Sigmoid colon (tissue), 6 donors: ENCODE measurements at regions not wholly inside any gene's neighbourhood (a gene's known extent, or its start where the extent isn't known, plus 50 kb on each side); places are given as distances from the start of the nearest gene placed in this dataset.

Source experiments
- DNase-seq: peaks from one replicate; pipeline ENCODE4 v3.0.0-alpha.2; 2019
- H3K27ac ChIP-seq, 4 donors: fragments of 200-600 bp; sonication (generic); one replicate each; pipeline ENCODE4 v1.5.1; 2016 to 2019; ENCODE audit warnings: mild to moderate bottlenecking in 1 of 4
- H3K27me3 ChIP-seq, 3 donors: fragments of 200-600 bp; sonication (generic); one replicate each; pipeline ENCODE4 v1.5.1; 2019; ENCODE audit warnings: mild to moderate bottlenecking in 1 of 3
- H3K36me3 ChIP-seq, 4 donors: fragments of 200-600 bp; sonication (generic); one replicate each; pipeline ENCODE4 v1.5.1; 2016 to 2019
- H3K4me1 ChIP-seq, 4 donors: fragments of 200-600 bp; sonication (generic); one replicate each; pipeline ENCODE4 v1.5.1; 2017 to 2019
- H3K4me3 ChIP-seq, 4 donors: fragments of 200-600 bp; sonication (generic); one replicate each; pipeline ENCODE4 v1.5.1; 2017 to 2019; ENCODE audit warnings: mild to moderate bottlenecking in 2 of 4, moderate library complexity in 1 of 4
- H3K9me3 ChIP-seq, 4 donors: fragments of 200-600 bp in 3 of 4; sonication (generic) in 3 of 4; one replicate each; pipeline versions ENCODE4 v1.5.1 to v1.6.1; 2013 to 2019
- EP300 ChIP-seq, 4 donors: sonication (generic); formaldehyde crosslinking; IDR thresholded peaks; one replicate each; pipeline ENCODE4 v1.6.1; 2017; ENCODE audit warnings: antibody characterized with exemption in 4 of 4
- POLR2A ChIP-seq, 2 donors: fragments of 450-650 bp; IDR thresholded peaks; one replicate each; pipeline ENCODE4 v1.6.1; 2016; ENCODE audit warnings: antibody characterized with exemption in 2 of 2, mild to moderate bottlenecking in 2 of 2, moderate library complexity in 2 of 2
- POLR2AphosphoS5 ChIP-seq, 4 donors: sonication (generic); formaldehyde crosslinking; IDR thresholded peaks; one replicate each; pipeline ENCODE4 v1.6.1; 2017; ENCODE audit warnings: antibody characterized with exemption in 4 of 4
- WGBS, 2 donors: extraction: QIAGEN DNeasy Blood & Tissue Kit; methylation state at CpG; one replicate each; pipeline ENCODE4 v1.1.7; 2013; 5-methylcytosine and 5-hydroxymethylcytosine counted together
- intact Hi-C: fragments of 100-400 bp; cut with DNase I; formaldehyde crosslinking; loops from one replicate; pipeline ENCODE4 v1.15.1; 2023
- TF ChIP-seq, protein P1 (sequence below), 4 experiments: fragments of 450-650 bp in 3 of 4; fragments of 200-600 bp in 1 of 4; IDR thresholded peaks; one replicate each; pipeline ENCODE4 v1.5.1; 2016 to 2019; ENCODE audit warnings: antibody characterized with exemption in 4 of 4, mild to moderate bottlenecking in 3 of 4, moderate library complexity in 2 of 4
- donor health status: healthy with polysubstance abuse.
- donor health status: healthy.

DNA sequence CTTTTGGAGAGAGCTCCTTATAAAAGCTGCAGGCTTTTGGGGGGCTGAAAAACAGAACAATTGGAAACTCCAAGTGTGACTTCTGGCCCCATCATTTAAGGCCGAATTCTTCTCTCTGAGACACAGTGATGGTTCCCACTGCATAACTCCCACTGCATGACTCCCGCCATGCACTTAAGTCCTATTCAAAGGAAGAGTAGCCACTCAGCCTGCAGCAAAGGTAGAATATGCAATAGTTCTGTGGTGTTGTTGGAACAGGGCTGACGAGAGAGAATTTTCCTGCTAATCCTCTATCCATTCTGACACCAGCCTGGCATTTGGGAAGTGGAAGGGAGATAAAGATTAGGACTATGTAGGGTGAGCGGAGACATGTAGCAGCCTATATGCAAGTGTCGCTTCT is 185.6 kb upstream of the ZNF462 start:
- TF ChIP-seq POLR2A (IDR thresholded peaks at IDR 0.05) (no peak), EP300 (IDR thresholded peaks at IDR 0.05) (no peak), POLR2AphosphoS5 (IDR thresholded peaks at IDR 0.05) (no peak)
- TF ChIP-seq, protein P1, sequence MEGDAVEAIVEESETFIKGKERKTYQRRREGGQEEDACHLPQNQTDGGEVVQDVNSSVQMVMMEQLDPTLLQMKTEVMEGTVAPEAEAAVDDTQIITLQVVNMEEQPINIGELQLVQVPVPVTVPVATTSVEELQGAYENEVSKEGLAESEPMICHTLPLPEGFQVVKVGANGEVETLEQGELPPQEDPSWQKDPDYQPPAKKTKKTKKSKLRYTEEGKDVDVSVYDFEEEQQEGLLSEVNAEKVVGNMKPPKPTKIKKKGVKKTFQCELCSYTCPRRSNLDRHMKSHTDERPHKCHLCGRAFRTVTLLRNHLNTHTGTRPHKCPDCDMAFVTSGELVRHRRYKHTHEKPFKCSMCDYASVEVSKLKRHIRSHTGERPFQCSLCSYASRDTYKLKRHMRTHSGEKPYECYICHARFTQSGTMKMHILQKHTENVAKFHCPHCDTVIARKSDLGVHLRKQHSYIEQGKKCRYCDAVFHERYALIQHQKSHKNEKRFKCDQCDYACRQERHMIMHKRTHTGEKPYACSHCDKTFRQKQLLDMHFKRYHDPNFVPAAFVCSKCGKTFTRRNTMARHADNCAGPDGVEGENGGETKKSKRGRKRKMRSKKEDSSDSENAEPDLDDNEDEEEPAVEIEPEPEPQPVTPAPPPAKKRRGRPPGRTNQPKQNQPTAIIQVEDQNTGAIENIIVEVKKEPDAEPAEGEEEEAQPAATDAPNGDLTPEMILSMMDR (IDR thresholded peaks at IDR 0.05): no peak
- H3K9me3 ChIP-seq: no peaks in the 10 kb centered on the region
- H3K27me3 ChIP-seq: no peaks in the 10 kb centered on the region
- no peaks in the 10 kb centered on the region for H3K36me3 ChIP-seq
- 94% methylated on average over 5 of the region's 5 CpGs for WGBS, 2 donors
- DNase-seq: no peak
- intact Hi-C loops: no loop called here
- no peak overlapping the region for H3K4me3 ChIP-seq
- H3K27ac ChIP-seq: no peak overlapping the region
- H3K4me1 ChIP-seq: no peaks in the 10 kb centered on the region

DNA sequence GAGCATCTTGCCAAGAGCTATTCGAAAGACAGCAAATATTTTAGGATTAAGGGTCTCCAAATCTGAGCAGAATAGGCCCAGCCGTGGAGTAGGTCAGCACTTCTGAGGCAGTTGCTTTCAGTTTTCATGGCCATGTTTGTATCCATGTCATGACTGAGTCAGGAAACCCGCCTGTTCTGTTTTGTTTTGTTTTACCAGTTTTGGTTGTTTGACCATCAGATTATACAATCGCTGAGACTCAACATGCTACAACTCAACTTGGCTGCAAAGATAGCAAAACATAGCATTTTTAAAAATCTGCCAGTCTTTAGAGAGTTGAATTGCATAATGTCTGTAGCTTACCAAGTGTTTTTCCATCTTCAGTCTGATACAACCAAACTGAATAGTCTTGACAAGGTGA is 185.1 kb upstream of the ZNF462 start:
- DNase-seq: no peak
- 84 to 87% methylated on average over 4 of the region's 4 CpGs for WGBS, 2 donors
- Histone ChIP-seq H3K27me3 (no peaks in the 10 kb centered on the region), H3K9me3 (no peaks in the 10 kb centered on the region), H3K36me3 (no peaks in the 10 kb centered on the region), H3K4me1 (no peaks in the 10 kb centered on the region), H3K4me3 (no peak overlapping the region), H3K27ac (no peak overlapping the region)
- TF ChIP-seq, protein P1 (IDR thresholded peaks at IDR 0.05): no peak
- no peak for TF ChIP-seq EP300 (IDR thresholded peaks at IDR 0.05)
- TF ChIP-seq POLR2A (IDR thresholded peaks at IDR 0.05): no peak
- no peak for TF ChIP-seq POLR2AphosphoS5 (IDR thresholded peaks at IDR 0.05)
- intact Hi-C loops: no loop called here

DNA sequence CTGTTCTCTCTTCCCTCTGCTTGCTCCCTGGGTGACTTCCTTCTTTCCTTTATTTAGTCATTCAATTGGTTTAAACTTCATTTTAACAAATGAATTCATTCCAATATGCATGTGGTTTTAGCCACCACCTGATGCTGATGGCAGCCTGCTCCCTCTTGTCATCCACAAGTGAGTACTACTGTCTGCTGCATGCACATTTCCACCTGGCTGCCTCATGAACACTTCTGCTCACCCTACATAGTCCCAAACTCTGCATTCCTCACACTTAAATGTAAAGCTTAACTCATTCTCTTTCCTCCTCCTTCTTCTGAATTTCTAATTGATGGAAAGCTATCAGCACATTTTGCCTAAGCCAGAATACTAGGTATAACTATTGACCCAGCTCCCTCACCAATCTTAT is 184.7 kb upstream of the ZNF462 start:
- Histone ChIP-seq H3K27me3 (no peaks in the 10 kb centered on the region), H3K27ac (no peak overlapping the region), H3K9me3 (no peaks in the 10 kb centered on the region), H3K4me1 (no peaks in the 10 kb centered on the region), H3K4me3 (no peak overlapping the region), H3K36me3 (no peaks in the 10 kb centered on the region)
- TF ChIP-seq POLR2A (IDR thresholded peaks at IDR 0.05): no peak
- TF ChIP-seq, protein P1 (IDR thresholded peaks at IDR 0.05): no peak
- no peak for TF ChIP-seq EP300 (IDR thresholded peaks at IDR 0.05)
- no peak for TF ChIP-seq POLR2AphosphoS5 (IDR thresholded peaks at IDR 0.05)
- DNase-seq: no peak
- intact Hi-C loops: no loop called here

- H3K27ac ChIP-seq: no peak overlapping the region
- H3K27me3 ChIP-seq: no peaks in the 10 kb centered on the region
- 31 to 74% methylated on average over 2 of the region's 2 CpGs for WGBS, 2 donors
- intact Hi-C loops: no loop called here
- no peak overlapping the region for H3K4me3 ChIP-seq
- no peaks in the 10 kb centered on the region for H3K4me1 ChIP-seq
- no peaks in the 10 kb centered on the region for H3K36me3 ChIP-seq
- no peak for DNase-seq
- H3K9me3 ChIP-seq: no peaks in the 10 kb centered on the region
- TF ChIP-seq EP300 (IDR thresholded peaks at IDR 0.05) (no peak), POLR2AphosphoS5 (IDR thresholded peaks at IDR 0.05) (no peak), POLR2A (IDR thresholded peaks at IDR 0.05) (no peak)
- TF ChIP-seq, protein P1 (IDR thresholded peaks at IDR 0.05): no peak
Observed at GRCh38 chr9:106682420-106682819, 180.5 kb upstream of the ZNF462 start.

DNA sequence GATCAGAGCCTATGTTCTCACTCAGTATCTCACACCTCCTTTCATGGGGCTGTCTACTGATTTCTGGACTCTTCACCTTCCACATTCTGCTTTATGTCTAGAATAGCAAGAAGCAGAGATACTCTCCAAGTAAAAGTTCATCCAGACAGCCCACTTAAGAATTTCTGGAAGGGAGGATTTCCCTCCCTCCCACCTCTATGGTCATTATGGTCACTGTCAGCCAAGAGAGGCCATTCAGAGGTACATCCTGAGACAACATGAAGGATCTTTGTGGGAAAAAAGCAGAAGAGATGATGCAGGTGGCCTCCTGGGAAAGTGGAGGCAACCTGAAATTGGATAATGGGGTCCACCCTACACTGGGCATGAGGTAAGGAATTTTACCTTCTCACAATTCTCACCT is 179.5 kb upstream of the ZNF462 start:
- TF ChIP-seq EP300 (IDR thresholded peaks at IDR 0.05) (no peak), POLR2AphosphoS5 (IDR thresholded peaks at IDR 0.05) (no peak), POLR2A (IDR thresholded peaks at IDR 0.05) (no peak)
- TF ChIP-seq, protein P1 (IDR thresholded peaks at IDR 0.05): no peak
- H3K9me3 ChIP-seq: no peaks in the 10 kb centered on the region
- H3K4me3 ChIP-seq: no peak overlapping the region
- no peak overlapping the region for H3K27ac ChIP-seq
- no peak for DNase-seq
- no peaks in the 10 kb centered on the region for H3K36me3 ChIP-seq
- no peaks in the 10 kb centered on the region for H3K27me3 ChIP-seq
- H3K4me1 ChIP-seq: peaks cover 0 to 9% (median 0%) of the 10 kb centered on the region in 4 donors
- intact Hi-C loops: no loop called here
